ENCODE measurements at regions not wholly inside any gene's neighbourhood (a gene's known extent, or its start where the extent isn't known, plus 50 kb on each side); places are given as distances from the start of the nearest gene placed in this dataset.

DNA sequence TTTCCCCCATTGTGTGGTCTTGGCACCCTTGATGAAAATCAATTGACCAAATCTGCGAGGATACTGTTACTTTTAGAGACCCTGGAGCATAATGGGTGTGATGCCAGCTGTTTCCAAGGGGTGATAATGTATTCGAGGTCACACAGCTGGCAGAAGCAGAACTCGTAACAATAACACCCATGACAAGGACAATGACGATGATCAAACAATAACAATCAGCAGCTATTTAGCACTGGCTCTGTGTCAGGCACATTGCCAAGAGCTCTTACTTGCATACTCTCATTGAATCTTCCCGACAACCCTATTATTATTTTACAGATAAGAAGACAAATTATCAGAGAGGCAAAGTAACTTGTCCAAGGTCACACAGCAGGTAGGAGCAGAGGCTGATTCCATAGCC, 223.7 kb upstream of the MSX2 start:
- TF ChIP-seq, protein P1, sequence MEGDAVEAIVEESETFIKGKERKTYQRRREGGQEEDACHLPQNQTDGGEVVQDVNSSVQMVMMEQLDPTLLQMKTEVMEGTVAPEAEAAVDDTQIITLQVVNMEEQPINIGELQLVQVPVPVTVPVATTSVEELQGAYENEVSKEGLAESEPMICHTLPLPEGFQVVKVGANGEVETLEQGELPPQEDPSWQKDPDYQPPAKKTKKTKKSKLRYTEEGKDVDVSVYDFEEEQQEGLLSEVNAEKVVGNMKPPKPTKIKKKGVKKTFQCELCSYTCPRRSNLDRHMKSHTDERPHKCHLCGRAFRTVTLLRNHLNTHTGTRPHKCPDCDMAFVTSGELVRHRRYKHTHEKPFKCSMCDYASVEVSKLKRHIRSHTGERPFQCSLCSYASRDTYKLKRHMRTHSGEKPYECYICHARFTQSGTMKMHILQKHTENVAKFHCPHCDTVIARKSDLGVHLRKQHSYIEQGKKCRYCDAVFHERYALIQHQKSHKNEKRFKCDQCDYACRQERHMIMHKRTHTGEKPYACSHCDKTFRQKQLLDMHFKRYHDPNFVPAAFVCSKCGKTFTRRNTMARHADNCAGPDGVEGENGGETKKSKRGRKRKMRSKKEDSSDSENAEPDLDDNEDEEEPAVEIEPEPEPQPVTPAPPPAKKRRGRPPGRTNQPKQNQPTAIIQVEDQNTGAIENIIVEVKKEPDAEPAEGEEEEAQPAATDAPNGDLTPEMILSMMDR (IDR thresholded peaks at IDR 0.05; ENCODE audit: unreplicated experiment): no peak
- DNase-seq (ENCODE audit: low spot score in 2 of 2, unreplicated experiment in 2 of 2): no peak
- Mint-ChIP-seq H3K9me3 (peaks cover 21% of the 10 kb centered on the region), H3K27ac (no peak overlapping the region), H3K4me1 (peaks cover 31% of the 10 kb centered on the region), H3K4me3 (no peak overlapping the region), H3K27me3 (ENCODE audit: low read depth) (peaks cover 1% of the 10 kb centered on the region), H3K36me3 (peaks cover 6% of the 10 kb centered on the region)

- Mint-ChIP-seq H3K4me3 (no peak overlapping the region), H3K9me3 (peaks cover 21% of the 10 kb centered on the region), H3K36me3 (peaks cover 6% of the 10 kb centered on the region), H3K4me1 (peaks cover 32% of the 10 kb centered on the region), H3K27me3 (ENCODE audit: low read depth) (peaks cover 1% of the 10 kb centered on the region), H3K27ac (no peak overlapping the region)
- TF ChIP-seq, protein P1 (IDR thresholded peaks at IDR 0.05; ENCODE audit: unreplicated experiment): no peak
- no peak for DNase-seq (ENCODE audit: low spot score in 2 of 2, unreplicated experiment in 2 of 2)
Observed at GRCh38 chr5:174501461-174502069, 222.8 kb upstream of the MSX2 start.

- TF ChIP-seq, protein P1 (IDR thresholded peaks at IDR 0.05; ENCODE audit: unreplicated experiment): no peak
Observed at GRCh38 chr5:174503086-174503460, 221.3 kb upstream of the MSX2 start.

GRCh38 chr5:174503461-174504265, 220.7 kb upstream of the MSX2 start:
- TF ChIP-seq, protein P1 (IDR thresholded peaks at IDR 0.05; ENCODE audit: unreplicated experiment): no peak
- Mint-ChIP-seq H3K4me3 (peak overlapping the region; percentile 35), H3K27ac (peak overlapping the region; percentile 87), H3K4me1 (peaks cover 32% of the 10 kb centered on the region), H3K36me3 (peaks cover 3% of the 10 kb centered on the region), H3K9me3 (peaks cover 12% of the 10 kb centered on the region), H3K27me3 (ENCODE audit: low read depth) (peaks cover 1% of the 10 kb centered on the region)
- DNase-seq (ENCODE audit: low spot score in 2 of 2, unreplicated experiment in 2 of 2): no peak

More at GRCh38 chr5:174503086-174503460, 221.3 kb upstream of the MSX2 start:
- peaks cover 1% of the 10 kb centered on the region for H3K27me3 Mint-ChIP-seq (ENCODE audit: low read depth)
- H3K27ac Mint-ChIP-seq: no peak overlapping the region
- peaks cover 3% of the 10 kb centered on the region for H3K36me3 Mint-ChIP-seq
- DNase-seq (ENCODE audit: low spot score in 2 of 2, unreplicated experiment in 2 of 2): no peak
- H3K4me1 Mint-ChIP-seq: peaks cover 32% of the 10 kb centered on the region
- peaks cover 14% of the 10 kb centered on the region for H3K9me3 Mint-ChIP-seq
- H3K4me3 Mint-ChIP-seq: no peak overlapping the region

DNA sequence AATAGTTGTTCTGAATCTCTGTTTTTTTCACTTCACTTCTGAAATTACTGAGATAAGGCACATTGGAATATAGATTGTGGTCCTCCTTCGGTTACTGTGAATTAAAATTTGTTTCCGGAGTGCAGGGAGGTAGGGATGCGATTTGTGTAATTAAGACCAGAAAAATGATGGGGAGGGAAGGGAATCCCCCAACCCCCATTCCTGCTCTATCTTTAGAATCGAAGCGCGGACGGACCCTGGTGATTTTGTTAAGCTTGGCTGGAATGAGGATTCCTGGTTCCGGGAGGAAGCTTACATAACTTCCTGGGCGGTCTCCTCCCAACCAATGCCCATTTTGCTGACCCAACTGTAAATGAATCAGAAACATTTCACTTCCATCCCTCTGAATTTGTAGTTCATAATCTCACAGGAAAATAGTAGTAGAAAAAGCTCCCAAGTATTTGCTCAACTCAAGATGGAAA, 220.1 kb upstream of the MSX2 start:
- H3K9me3 Mint-ChIP-seq: peaks cover 11% of the 10 kb centered on the region
- H3K27me3 Mint-ChIP-seq (ENCODE audit: low read depth): peaks cover 1% of the 10 kb centered on the region
- H3K4me1 Mint-ChIP-seq: peaks cover 32% of the 10 kb centered on the region
- H3K4me3 Mint-ChIP-seq: peak overlapping the region; percentile 35
- TF ChIP-seq, protein P1 (IDR thresholded peaks at IDR 0.05; ENCODE audit: unreplicated experiment): no peak
- DNase-seq (ENCODE audit: low spot score in 2 of 2, unreplicated experiment in 2 of 2): no peak
- peak overlapping the region; percentile 87 for H3K27ac Mint-ChIP-seq
- H3K36me3 Mint-ChIP-seq: peaks cover 2% of the 10 kb centered on the region
